HFFc6 (cell line): ENCODE measurements at regions not wholly inside any gene's neighbourhood (a gene's known extent, or its start where the extent isn't known, plus 50 kb on each side); places are given as distances from the start of the nearest gene placed in this dataset.

Experiments used
- DNase-seq: peaks from one replicate; pipeline ENCODE4 v3.0.0-alpha.2; 2018
- H3K27ac Mint-ChIP-seq: 2 replicates; pipeline ENCODE4 v1.8.0; 2020; ENCODE audit warnings: mild to moderate bottlenecking, mixed read lengths
- H3K27me3 Mint-ChIP-seq: 2 replicates; pipeline ENCODE4 v1.8.0; 2021; ENCODE audit warnings: mild to moderate bottlenecking, moderate library complexity, mixed read lengths; ENCODE audit not compliant: insufficient read depth
- H3K36me3 Mint-ChIP-seq: 2 replicates; pipeline ENCODE4 v1.8.0; 2021; ENCODE audit warnings: low read depth, mixed read lengths
- H3K4me1 Mint-ChIP-seq: 2 replicates; pipeline ENCODE4 v1.8.0; 2020; ENCODE audit warnings: low read depth, mixed read lengths
- H3K4me3 Mint-ChIP-seq: 2 replicates; pipeline ENCODE4 v1.8.0; 2020; ENCODE audit warnings: mild to moderate bottlenecking, moderate library complexity, mixed read lengths
- H3K9me3 Mint-ChIP-seq: 2 replicates; pipeline ENCODE4 v1.8.0; 2020; ENCODE audit warnings: mild to moderate bottlenecking, mixed read lengths
- TF ChIP-seq, protein P1 (sequence below): fragments of 200-600 bp; sonication (generic); IDR thresholded peaks from 2 replicates; pipeline ENCODE4 v1.5.0; 2021; ENCODE audit warnings: antibody characterized with exemption, mild to moderate bottlenecking

DNA sequence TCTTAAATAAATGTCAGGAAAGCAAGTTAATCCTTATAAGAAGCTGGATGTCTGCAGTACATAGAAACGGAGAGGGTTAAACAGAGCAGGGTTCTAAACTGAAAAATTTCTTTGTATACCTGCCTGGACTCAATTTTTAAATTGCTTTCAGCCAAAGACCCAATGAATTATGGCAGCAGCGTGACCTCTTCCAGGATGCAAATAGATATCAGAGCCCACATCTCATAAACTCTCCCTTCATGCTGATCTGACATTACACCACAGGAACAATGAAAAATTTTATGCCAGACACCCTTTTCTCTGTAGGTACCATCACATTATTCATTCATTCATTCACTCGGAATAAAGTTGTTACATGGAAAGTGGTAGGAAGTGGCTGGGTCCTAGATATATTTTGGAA is 236.4 kb downstream of the NUF2 start:
- no peaks in the 10 kb centered on the region for H3K9me3 Mint-ChIP-seq
- H3K36me3 Mint-ChIP-seq = no peaks in the 10 kb centered on the region
- no peaks in the 10 kb centered on the region for H3K4me1 Mint-ChIP-seq
- TF ChIP-seq, protein P1, sequence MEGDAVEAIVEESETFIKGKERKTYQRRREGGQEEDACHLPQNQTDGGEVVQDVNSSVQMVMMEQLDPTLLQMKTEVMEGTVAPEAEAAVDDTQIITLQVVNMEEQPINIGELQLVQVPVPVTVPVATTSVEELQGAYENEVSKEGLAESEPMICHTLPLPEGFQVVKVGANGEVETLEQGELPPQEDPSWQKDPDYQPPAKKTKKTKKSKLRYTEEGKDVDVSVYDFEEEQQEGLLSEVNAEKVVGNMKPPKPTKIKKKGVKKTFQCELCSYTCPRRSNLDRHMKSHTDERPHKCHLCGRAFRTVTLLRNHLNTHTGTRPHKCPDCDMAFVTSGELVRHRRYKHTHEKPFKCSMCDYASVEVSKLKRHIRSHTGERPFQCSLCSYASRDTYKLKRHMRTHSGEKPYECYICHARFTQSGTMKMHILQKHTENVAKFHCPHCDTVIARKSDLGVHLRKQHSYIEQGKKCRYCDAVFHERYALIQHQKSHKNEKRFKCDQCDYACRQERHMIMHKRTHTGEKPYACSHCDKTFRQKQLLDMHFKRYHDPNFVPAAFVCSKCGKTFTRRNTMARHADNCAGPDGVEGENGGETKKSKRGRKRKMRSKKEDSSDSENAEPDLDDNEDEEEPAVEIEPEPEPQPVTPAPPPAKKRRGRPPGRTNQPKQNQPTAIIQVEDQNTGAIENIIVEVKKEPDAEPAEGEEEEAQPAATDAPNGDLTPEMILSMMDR = no peak
- no peak overlapping the region for H3K27ac Mint-ChIP-seq
- H3K4me3 Mint-ChIP-seq = no peak overlapping the region
- no peak for DNase-seq
- peaks cover 3% of the 10 kb centered on the region; the same call in 1 of the 2 replicates for H3K27me3 Mint-ChIP-seq

DNA sequence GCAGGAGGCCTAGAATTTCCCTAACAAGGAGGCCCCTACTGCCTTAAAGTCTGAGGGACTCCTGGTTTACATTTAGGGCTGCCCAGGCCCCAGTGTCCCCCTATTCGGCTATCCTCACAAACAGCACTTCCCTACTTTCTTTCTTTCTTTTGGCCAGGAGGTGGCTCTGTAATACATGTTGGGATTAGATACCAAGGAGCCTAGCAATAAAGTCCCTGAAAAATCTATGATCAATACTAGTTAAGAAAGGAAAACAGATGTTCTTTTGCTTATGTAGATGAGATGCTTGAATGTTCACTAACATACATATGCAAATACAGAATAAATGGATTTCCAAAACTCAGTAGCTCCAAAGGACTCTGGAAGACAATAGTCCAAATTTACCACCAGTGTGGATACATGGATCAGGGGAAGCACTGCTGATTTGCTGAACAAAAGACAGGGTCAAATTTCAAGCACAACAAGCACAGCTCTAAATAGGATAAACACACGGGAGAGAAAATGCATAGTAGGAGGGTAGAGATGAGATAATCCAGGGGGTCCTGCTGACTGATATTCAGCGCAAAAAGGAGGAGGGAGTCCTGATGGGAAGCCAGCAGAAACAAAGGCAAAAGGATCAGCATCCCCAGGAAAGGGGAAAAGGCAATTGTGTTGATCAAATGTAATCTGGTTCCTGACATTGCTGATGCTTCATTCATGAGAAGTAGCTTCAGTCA is 240.0 kb downstream of the NUF2 start:
- peaks cover 5% of the 10 kb centered on the region; the same call in 1 of the 2 replicates for H3K4me1 Mint-ChIP-seq
- no peak overlapping the region for H3K4me3 Mint-ChIP-seq
- peaks cover 2% of the 10 kb centered on the region; the same call in 1 of the 2 replicates for H3K27me3 Mint-ChIP-seq
- no peaks in the 10 kb centered on the region for H3K9me3 Mint-ChIP-seq
- TF ChIP-seq, protein P1 = peak; percentile 79
- no peaks in the 10 kb centered on the region for H3K36me3 Mint-ChIP-seq
- H3K27ac Mint-ChIP-seq = no peak overlapping the region
- DNase-seq = peak; percentile 20

DNA sequence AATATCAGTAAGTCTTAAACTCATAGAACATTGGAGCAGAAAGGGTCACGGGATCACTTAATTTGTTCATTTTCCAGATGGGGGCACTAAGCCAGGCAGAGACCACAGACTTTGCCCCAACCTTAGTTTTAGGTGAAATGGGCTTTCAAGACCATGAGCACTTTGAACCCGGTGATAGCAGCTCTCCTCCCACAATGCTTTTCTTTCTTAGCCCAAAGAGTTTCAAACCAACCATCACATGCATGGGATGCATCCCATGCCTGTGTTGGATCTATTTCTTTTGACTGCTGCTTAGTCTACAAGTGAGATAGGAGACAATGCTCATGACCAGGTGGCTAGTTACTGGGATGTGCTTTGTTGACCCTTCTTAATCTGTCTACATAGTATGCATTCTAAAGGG is 240.6 kb downstream of the NUF2 start:
- peaks cover 2% of the 10 kb centered on the region; the same call in 1 of the 2 replicates for H3K27me3 Mint-ChIP-seq
- no peak overlapping the region for H3K27ac Mint-ChIP-seq
- H3K36me3 Mint-ChIP-seq = no peaks in the 10 kb centered on the region
- no peak for DNase-seq
- H3K9me3 Mint-ChIP-seq = no peaks in the 10 kb centered on the region
- peaks cover 5% of the 10 kb centered on the region; the same call in 1 of the 2 replicates for H3K4me1 Mint-ChIP-seq
- TF ChIP-seq, protein P1 = no peak
- no peak overlapping the region for H3K4me3 Mint-ChIP-seq

DNA sequence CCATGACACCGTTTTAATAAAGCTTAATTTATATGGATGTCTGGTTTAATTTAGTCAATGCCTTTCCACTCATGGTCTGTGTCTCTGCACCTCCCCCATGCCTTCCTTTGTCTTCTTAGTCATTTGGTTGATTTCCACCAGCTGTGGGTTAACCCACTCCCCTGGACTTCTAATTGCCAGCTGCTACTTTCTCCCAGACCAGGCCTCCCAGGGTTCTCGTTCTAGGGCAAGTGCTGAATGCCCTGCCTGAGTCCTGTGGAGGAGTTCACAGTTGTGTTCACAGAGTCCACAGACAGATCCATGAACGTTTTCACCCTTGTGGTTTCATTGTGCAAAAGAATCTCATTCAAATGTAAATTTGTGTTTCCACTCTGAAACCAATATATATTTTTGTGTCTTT is 243.4 kb downstream of the NUF2 start:
- TF ChIP-seq, protein P1 = no peak
- H3K36me3 Mint-ChIP-seq = no peaks in the 10 kb centered on the region
- peaks cover 2% of the 10 kb centered on the region; the same call in 1 of the 2 replicates for H3K27me3 Mint-ChIP-seq
- no peak overlapping the region for H3K4me3 Mint-ChIP-seq
- no peak for DNase-seq
- no peaks in the 10 kb centered on the region for H3K9me3 Mint-ChIP-seq
- no peak overlapping the region for H3K27ac Mint-ChIP-seq
- peaks cover 5% of the 10 kb centered on the region; the same call in 1 of the 2 replicates for H3K4me1 Mint-ChIP-seq

DNA sequence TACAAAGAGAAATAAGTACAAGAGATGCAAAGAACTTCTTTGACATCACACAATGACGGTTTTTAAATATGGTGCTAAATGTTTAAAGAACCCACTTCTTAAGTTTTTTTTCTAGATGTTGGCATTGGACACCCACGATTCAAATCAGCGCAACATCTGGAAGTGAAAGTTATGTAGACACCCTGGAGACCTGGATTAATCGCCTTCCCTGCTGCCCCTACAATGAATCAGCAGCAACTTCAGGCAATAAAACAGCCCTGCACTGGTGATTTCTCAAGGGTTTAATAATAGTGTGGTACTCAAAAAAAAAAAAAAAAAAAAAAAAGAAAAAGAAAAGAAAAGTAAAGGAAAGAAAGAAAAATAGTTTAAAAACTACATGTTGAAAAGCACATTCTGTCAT is 248.3 kb downstream of the NUF2 start:
- no peaks in the 10 kb centered on the region for H3K9me3 Mint-ChIP-seq
- no peak for DNase-seq
- peaks cover 4% of the 10 kb centered on the region; the same call in 1 of the 2 replicates for H3K4me1 Mint-ChIP-seq
- H3K27ac Mint-ChIP-seq = no peak overlapping the region
- peaks cover 2% of the 10 kb centered on the region; the same call in 1 of the 2 replicates for H3K27me3 Mint-ChIP-seq
- TF ChIP-seq, protein P1 = no peak
- no peaks in the 10 kb centered on the region for H3K36me3 Mint-ChIP-seq
- H3K4me3 Mint-ChIP-seq = peak overlapping the region; percentile 31; the same call in 1 of the 2 replicates
